Ascending aorta (tissue), 2 donors: ENCODE measurements at regions not wholly inside any gene's neighbourhood (a gene's known extent, or its start where the extent isn't known, plus 50 kb on each side); places are given as distances from the start of the nearest gene placed in this dataset.

ENCODE experiments used
- DNase-seq, 2 donors: peaks; one replicate each; pipeline ENCODE4 v3.0.0-alpha.2; 2019; ENCODE audit warnings: low spot score in 2 of 2
- H3K27ac ChIP-seq, 2 donors: fragments of 200-600 bp; sonication (generic); one replicate each; pipeline ENCODE4 v1.5.1; 2016 to 2017; ENCODE audit warnings: mild to moderate bottlenecking in 1 of 2
- H3K27me3 ChIP-seq: fragments of 200-600 bp; sonication (generic); one replicate; pipeline ENCODE4 v1.5.1; 2017
- H3K36me3 ChIP-seq, 2 donors: fragments of 200-600 bp; sonication (generic); one replicate each; pipeline ENCODE4 v1.5.1; 2016
- H3K4me1 ChIP-seq, 2 donors: fragments of 200-600 bp; sonication (generic); one replicate each; pipeline ENCODE4 v1.5.1; 2016 to 2017; ENCODE audit warnings: mild to moderate bottlenecking in 1 of 2
- H3K4me3 ChIP-seq, 2 donors: fragments of 200-600 bp; sonication (generic); one replicate each; pipeline ENCODE4 v1.5.1; 2016 to 2017; ENCODE audit warnings: mild to moderate bottlenecking in 1 of 2
- H3K9me3 ChIP-seq, 2 donors: fragments of 200-600 bp; sonication (generic); one replicate each; pipeline ENCODE4 v1.5.1; 2016
- CTCF ChIP-seq, 3 experiments: fragments of 200-600 bp in 2 of 3; fragments of 450-650 bp in 1 of 3; sonication (generic) in 2 of 3; IDR thresholded peaks; one replicate each; pipeline ENCODE4 v1.5.1; 2016 to 2019; ENCODE audit warnings: antibody characterized with exemption in 3 of 3, mild to moderate bottlenecking in 1 of 3, moderate library complexity in 1 of 3
- intact Hi-C: fragments of 100-400 bp; cut with DNase I; formaldehyde crosslinking; loops from one replicate; pipeline ENCODE4 v1.15.1; 2023

GRCh38 chr22:48516571-48516970 is 1311.1 kb downstream of the BRD1 start:
- Histone ChIP-seq H3K4me1 (no peaks in the 10 kb centered on the region), H3K27ac (no peak overlapping the region)
- intact Hi-C loops, result no loop called here

GRCh38 chr22:48515571-48516200 is 1312.0 kb downstream of the BRD1 start:
- no peak for DNase-seq
- intact Hi-C loops, result no loop called here
- Histone ChIP-seq H3K4me1 (no peaks in the 10 kb centered on the region), H3K27me3 (no peaks in the 10 kb centered on the region), H3K27ac (no peak overlapping the region), H3K36me3 (no peaks in the 10 kb centered on the region), H3K9me3 (no peaks in the 10 kb centered on the region), H3K4me3 (no peak overlapping the region)
- TF ChIP-seq CTCF (IDR thresholded peaks at IDR 0.05), result no peak

More at GRCh38 chr22:48516571-48516970, 1311.1 kb downstream of the BRD1 start:
- no peaks in the 10 kb centered on the region for H3K36me3 ChIP-seq
- H3K27me3 ChIP-seq, result no peaks in the 10 kb centered on the region
- no peak for DNase-seq
- TF ChIP-seq CTCF (IDR thresholded peaks at IDR 0.05), result no peak
- H3K9me3 ChIP-seq, result no peaks in the 10 kb centered on the region
- H3K4me3 ChIP-seq, result no peak overlapping the region

- no peaks in the 10 kb centered on the region for H3K9me3 ChIP-seq
- no peak for DNase-seq
- no peak for TF ChIP-seq CTCF (IDR thresholded peaks at IDR 0.05)
- no peaks in the 10 kb centered on the region for H3K36me3 ChIP-seq
- no peaks in the 10 kb centered on the region for H3K27me3 ChIP-seq
- intact Hi-C loops, result no loop called here
- no peaks in the 10 kb centered on the region for H3K4me1 ChIP-seq
- no peak overlapping the region for H3K27ac ChIP-seq
- no peak overlapping the region for H3K4me3 ChIP-seq
These were observed 1313.7 kb downstream of the BRD1 start for GRCh38 chr22:48513929-48514328.

GRCh38 chr22:48513446-48513845 is 1314.2 kb downstream of the BRD1 start:
- Histone ChIP-seq H3K9me3 (no peaks in the 10 kb centered on the region), H3K27me3 (no peaks in the 10 kb centered on the region), H3K27ac (no peak overlapping the region), H3K4me1 (no peaks in the 10 kb centered on the region), H3K4me3 (no peak overlapping the region), H3K36me3 (no peaks in the 10 kb centered on the region)
- no peak for DNase-seq
- intact Hi-C loops, result no loop called here
- TF ChIP-seq CTCF (IDR thresholded peaks at IDR 0.05), result no peak

GRCh38 chr22:48511781-48512327 is 1315.8 kb downstream of the BRD1 start:
- Histone ChIP-seq H3K4me3 (no peak overlapping the region), H3K9me3 (no peaks in the 10 kb centered on the region), H3K27me3 (no peaks in the 10 kb centered on the region), H3K36me3 (no peaks in the 10 kb centered on the region), H3K27ac (no peak overlapping the region), H3K4me1 (no peaks in the 10 kb centered on the region)
- TF ChIP-seq CTCF (IDR thresholded peaks at IDR 0.05), result no peak
- no peak for DNase-seq
- intact Hi-C loops, result no loop called here
